Gastroesophageal sphincter (tissue), 4 donors: ENCODE measurements at regions not wholly inside any gene's neighbourhood (a gene's known extent, or its start where the extent isn't known, plus 50 kb on each side); places are given as distances from the start of the nearest gene placed in this dataset.

Source experiments
- ATAC-seq: fragments of 150-250 bp; one replicate; pipeline ENCODE4 v1.9.1; 2016; ENCODE audit warnings: mild to moderate bottlenecking, moderate library complexity
- H3K27ac ChIP-seq, 4 donors: fragments of 200-600 bp; sonication (generic) in 3 of 4; 1 replicate in 3 of 4; 2 replicates in 1 of 4; pipeline ENCODE4 v1.5.1; 2016 to 2019
- H3K27me3 ChIP-seq: fragments of 200-600 bp; sonication (generic); one replicate; pipeline ENCODE4 v1.5.1; 2019
- H3K36me3 ChIP-seq, 2 donors: fragments of 200-600 bp; sonication (generic); one replicate each; pipeline ENCODE4 v1.5.1; 2019; ENCODE audit warnings: control low read depth in 1 of 2
- H3K4me1 ChIP-seq, 3 donors: fragments of 200-600 bp; sonication (generic); 1 replicate in 2 of 3; 2 replicates in 1 of 3; pipeline ENCODE4 v1.5.1; 2016 to 2019; ENCODE audit warnings: control low read depth in 2 of 3
- H3K4me3 ChIP-seq, 2 donors: fragments of 200-600 bp; sonication (generic); one replicate each; pipeline ENCODE4 v1.5.1; 2019; ENCODE audit warnings: mild to moderate bottlenecking in 1 of 2, moderate library complexity in 1 of 2
- H3K9me3 ChIP-seq, 3 donors: fragments of 200-600 bp; sonication (generic); one replicate each; pipeline ENCODE4 v1.5.1; 2017 to 2019; ENCODE audit warnings: control low read depth in 2 of 3
- EP300 ChIP-seq: sonication (generic); formaldehyde crosslinking; IDR thresholded peaks from one replicate; pipeline ENCODE4 v1.6.1; 2017; ENCODE audit warnings: antibody characterized with exemption, mild to moderate bottlenecking
- POLR2A ChIP-seq, 2 donors: fragments of 450-650 bp; IDR thresholded peaks; one replicate each; pipeline ENCODE4 v1.6.1; 2017; ENCODE audit warnings: antibody characterized with exemption in 2 of 2, mild to moderate bottlenecking in 2 of 2, moderate library complexity in 1 of 2
- POLR2AphosphoS5 ChIP-seq: sonication (generic); formaldehyde crosslinking; IDR thresholded peaks from one replicate; pipeline ENCODE4 v1.6.1; 2017; ENCODE audit warnings: antibody characterized with exemption
- WGBS, 2 donors: methylation state at CpG; one replicate each; pipeline ENCODE4 v1.1.5; 2018; ENCODE audit warnings: low coverage in 1 of 2; 5-methylcytosine and 5-hydroxymethylcytosine counted together
- TF ChIP-seq, protein P1 (sequence below), 4 experiments: fragments of 200-600 bp in 2 of 4; fragments of 450-650 bp in 2 of 4; sonication (generic) in 1 of 4; IDR thresholded peaks; one replicate each; pipeline ENCODE4 v1.5.1; 2017 to 2019; ENCODE audit warnings: antibody characterized with exemption in 4 of 4, mild to moderate bottlenecking in 2 of 4, moderate library complexity in 2 of 4

- Histone ChIP-seq H3K36me3 (no peaks in the 10 kb centered on the region), H3K27me3 (no peaks in the 10 kb centered on the region), H3K4me1 (no peaks in the 10 kb centered on the region), H3K9me3 (no peaks in the 10 kb centered on the region), H3K27ac (no peak overlapping the region), H3K4me3 (no peak overlapping the region)
- 43 to 74% methylated on average over 3 to 5 of the region's 5 CpGs for WGBS, 2 donors
- no peak for ATAC-seq
- TF ChIP-seq, protein P1, sequence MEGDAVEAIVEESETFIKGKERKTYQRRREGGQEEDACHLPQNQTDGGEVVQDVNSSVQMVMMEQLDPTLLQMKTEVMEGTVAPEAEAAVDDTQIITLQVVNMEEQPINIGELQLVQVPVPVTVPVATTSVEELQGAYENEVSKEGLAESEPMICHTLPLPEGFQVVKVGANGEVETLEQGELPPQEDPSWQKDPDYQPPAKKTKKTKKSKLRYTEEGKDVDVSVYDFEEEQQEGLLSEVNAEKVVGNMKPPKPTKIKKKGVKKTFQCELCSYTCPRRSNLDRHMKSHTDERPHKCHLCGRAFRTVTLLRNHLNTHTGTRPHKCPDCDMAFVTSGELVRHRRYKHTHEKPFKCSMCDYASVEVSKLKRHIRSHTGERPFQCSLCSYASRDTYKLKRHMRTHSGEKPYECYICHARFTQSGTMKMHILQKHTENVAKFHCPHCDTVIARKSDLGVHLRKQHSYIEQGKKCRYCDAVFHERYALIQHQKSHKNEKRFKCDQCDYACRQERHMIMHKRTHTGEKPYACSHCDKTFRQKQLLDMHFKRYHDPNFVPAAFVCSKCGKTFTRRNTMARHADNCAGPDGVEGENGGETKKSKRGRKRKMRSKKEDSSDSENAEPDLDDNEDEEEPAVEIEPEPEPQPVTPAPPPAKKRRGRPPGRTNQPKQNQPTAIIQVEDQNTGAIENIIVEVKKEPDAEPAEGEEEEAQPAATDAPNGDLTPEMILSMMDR (IDR thresholded peaks at IDR 0.05): no peak
- no peak for TF ChIP-seq POLR2A (IDR thresholded peaks at IDR 0.05)
- no peak for TF ChIP-seq EP300
These were observed 133.5 kb upstream of the FAM47B start for GRCh38 chrX:34809096-34809495.

GRCh38 chrX:34810364-34810763 lies 132.2 kb upstream of the FAM47B start:
- H3K4me3 ChIP-seq: no peak overlapping the region
- H3K27ac ChIP-seq: no peak overlapping the region
- H3K27me3 ChIP-seq: no peaks in the 10 kb centered on the region
- H3K36me3 ChIP-seq: no peaks in the 10 kb centered on the region
- no peaks in the 10 kb centered on the region for H3K9me3 ChIP-seq
- no peaks in the 10 kb centered on the region for H3K4me1 ChIP-seq
- no peak for ATAC-seq
- TF ChIP-seq, protein P1 (IDR thresholded peaks at IDR 0.05): no peak
- WGBS, 2 donors: 38 to 49% methylated on average over 2 of the region's 2 CpGs

GRCh38 chrX:34810916-34811315 lies 131.7 kb upstream of the FAM47B start:
- Histone ChIP-seq H3K36me3 (no peaks in the 10 kb centered on the region), H3K9me3 (no peaks in the 10 kb centered on the region), H3K27ac (no peak overlapping the region), H3K4me3 (no peak overlapping the region), H3K4me1 (no peaks in the 10 kb centered on the region), H3K27me3 (no peaks in the 10 kb centered on the region)
- ATAC-seq: no peak
- TF ChIP-seq, protein P1 (IDR thresholded peaks at IDR 0.05): no peak
- TF ChIP-seq POLR2A (IDR thresholded peaks at IDR 0.05) (no peak), POLR2AphosphoS5 (no peak), EP300 (no peak)
- WGBS, 2 donors: 20 to 43% methylated on average over 1 of the region's 2 CpGs

- Histone ChIP-seq H3K4me3 (no peak overlapping the region), H3K9me3 (no peaks in the 10 kb centered on the region), H3K4me1 (no peaks in the 10 kb centered on the region), H3K27ac (no peak overlapping the region), H3K27me3 (no peaks in the 10 kb centered on the region), H3K36me3 (no peaks in the 10 kb centered on the region)
- no peak for TF ChIP-seq EP300
- TF ChIP-seq, protein P1 (IDR thresholded peaks at IDR 0.05): no peak
- no peak for TF ChIP-seq POLR2A (IDR thresholded peaks at IDR 0.05)
- no peak for TF ChIP-seq POLR2AphosphoS5
- WGBS, 2 donors: 18 to 21% methylated on average over 1 of the region's 1 CpG
- ATAC-seq: no peak
These were observed 129.0 kb upstream of the FAM47B start for GRCh38 chrX:34813618-34814017.

- Histone ChIP-seq H3K9me3 (no peaks in the 10 kb centered on the region), H3K4me1 (no peaks in the 10 kb centered on the region), H3K4me3 (no peak overlapping the region), H3K27ac (no peak overlapping the region), H3K36me3 (no peaks in the 10 kb centered on the region), H3K27me3 (no peaks in the 10 kb centered on the region)
- ATAC-seq: no peak
- 16 to 50% methylated on average over 3 of the region's 3 CpGs for WGBS, 2 donors
- TF ChIP-seq, protein P1 (IDR thresholded peaks at IDR 0.05): no peak
- no peak for TF ChIP-seq EP300
- TF ChIP-seq POLR2AphosphoS5: no peak
- TF ChIP-seq POLR2A (IDR thresholded peaks at IDR 0.05): no peak
These were observed 115.6 kb upstream of the FAM47B start for GRCh38 chrX:34826964-34827363.
